GM18507 (cell line): ENCODE measurements at regions not wholly inside any gene's neighbourhood (a gene's known extent, or its start where the extent isn't known, plus 50 kb on each side); places are given as distances from the start of the nearest gene placed in this dataset.
"Not testable (repeated sequence)": the region's sequence is repeated elsewhere in the genome, so short reads cannot be mapped to it uniquely, and the experiment has no call there.

Source experiments
- DNase-seq: peaks from one replicate; pipeline ENCODE4 v3.0.0; 2011; ENCODE audit warnings: low read depth; ENCODE audit not compliant: insufficient read length; ENCODE audit errors: extremely low spot score
- FAIRE-seq: peaks from 2 replicates; lab custom pipeline; 2011; peaks lifted over from hg19 to GRCh38; lab: Jason Lieb, UNC

GRCh38 chr6:166848979-166849748 is 107.2 kb downstream of the RNASET2 start:
- FAIRE-seq (no peak), DNase-seq (no peak)

- not testable (repeated sequence) for DNase-seq, FAIRE-seq
These were observed 109.8 kb downstream of the RNASET2 start for GRCh38 chr6:166846446-166847142.

GRCh38 chr6:166842607-166843006 is 113.7 kb downstream of the RNASET2 start:
- FAIRE-seq (no peak), DNase-seq (no peak)

GRCh38 chr6:166841216-166841615 is 115.1 kb downstream of the RNASET2 start:
- FAIRE-seq (no peak), DNase-seq (no peak)

- FAIRE-seq (no peak), DNase-seq (no peak)
These were observed 116.8 kb downstream of the RNASET2 start for GRCh38 chr6:166839569-166839968.

GRCh38 chr6:166838987-166839386 is 117.4 kb downstream of the RNASET2 start:
- no peak for DNase-seq

GRCh38 chr6:166836785-166837718 is 119.3 kb downstream of the RNASET2 start:
- no peak for FAIRE-seq

More at GRCh38 chr6:166838987-166839386, 117.4 kb downstream of the RNASET2 start:
- FAIRE-seq: no peak

DNA sequence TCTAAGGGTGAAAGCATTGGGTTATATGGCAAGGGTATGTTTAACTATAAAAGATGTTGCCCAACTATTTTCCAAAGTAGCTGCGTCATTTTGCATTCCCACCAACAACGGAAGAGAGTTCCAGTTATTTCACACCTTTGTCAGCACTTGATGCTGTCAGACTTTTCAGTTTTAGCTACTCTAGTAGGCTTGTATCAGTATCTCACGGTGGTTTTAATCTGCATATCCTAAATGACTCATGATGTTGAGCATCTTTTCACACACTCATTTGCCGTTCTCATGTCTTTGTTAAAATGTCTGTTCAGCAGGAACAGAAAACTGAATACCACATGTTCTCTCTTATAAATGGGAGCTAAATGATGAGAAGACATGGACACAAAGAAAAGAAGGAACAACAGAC is 122.3 kb downstream of the RNASET2 start:
- FAIRE-seq (peak; percentile 66), DNase-seq (no peak)

More at GRCh38 chr6:166836785-166837718, 119.3 kb downstream of the RNASET2 start:
- no peak for DNase-seq

- no peak for FAIRE-seq
- no peak for DNase-seq
These were observed 125.4 kb downstream of the RNASET2 start for GRCh38 chr6:166830891-166831363.

GRCh38 chr6:166830185-166830890 is 126.0 kb downstream of the RNASET2 start:
- DNase-seq: peak; percentile 51
- peak; percentile 98 for FAIRE-seq

- no peak for DNase-seq
- FAIRE-seq: no peak
These were observed 130.1 kb downstream of the RNASET2 start for GRCh38 chr6:166826264-166826663.

DNA sequence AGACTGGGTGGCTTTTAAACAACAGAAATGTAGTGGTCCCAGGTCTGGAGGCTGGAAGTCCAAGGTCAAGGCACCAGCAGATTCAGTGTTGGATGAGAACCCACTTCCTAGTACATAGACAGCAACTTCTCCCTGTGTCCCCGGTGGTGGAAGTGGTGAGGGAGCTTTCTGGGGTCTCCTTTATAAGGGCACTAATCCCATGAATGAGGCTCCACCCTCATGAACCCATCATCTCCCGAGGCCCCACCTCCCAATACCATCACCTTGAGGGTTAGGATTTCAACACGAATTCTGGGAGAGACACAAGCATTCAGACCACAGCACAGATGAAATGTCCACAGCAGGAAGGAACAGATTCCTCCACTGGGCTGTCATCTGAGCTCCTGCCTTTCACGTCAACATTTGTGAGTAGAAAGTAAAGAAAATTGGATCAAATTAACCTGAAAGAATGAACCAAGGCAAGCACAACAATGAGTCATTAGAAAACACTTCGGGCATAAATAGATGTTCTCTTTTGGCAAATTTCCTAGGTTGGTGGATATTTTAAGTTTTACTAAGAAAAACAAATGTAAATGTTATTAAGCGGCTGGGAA is 130.7 kb downstream of the RNASET2 start:
- DNase-seq (no peak), FAIRE-seq (no peak)

DNA sequence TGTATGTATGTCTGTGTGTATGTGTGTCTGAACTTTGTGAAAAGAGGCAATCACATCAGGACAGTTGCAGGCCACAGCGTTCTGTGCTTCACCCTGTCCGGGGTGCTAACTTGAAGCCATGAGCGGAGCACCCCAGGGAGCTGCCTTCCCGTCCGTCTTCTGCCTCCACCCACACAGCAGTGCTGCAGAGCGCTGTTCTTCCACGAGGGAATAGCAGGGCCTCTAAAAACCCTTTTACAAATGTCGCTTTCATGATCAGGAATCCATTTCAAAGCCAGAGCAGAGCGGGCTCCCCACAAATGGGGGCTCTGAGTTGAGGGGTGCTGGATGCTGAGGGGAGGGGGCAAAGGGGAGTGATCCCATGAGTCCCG is 131.5 kb downstream of the RNASET2 start:
- no peak for FAIRE-seq
- no peak for DNase-seq

DNA sequence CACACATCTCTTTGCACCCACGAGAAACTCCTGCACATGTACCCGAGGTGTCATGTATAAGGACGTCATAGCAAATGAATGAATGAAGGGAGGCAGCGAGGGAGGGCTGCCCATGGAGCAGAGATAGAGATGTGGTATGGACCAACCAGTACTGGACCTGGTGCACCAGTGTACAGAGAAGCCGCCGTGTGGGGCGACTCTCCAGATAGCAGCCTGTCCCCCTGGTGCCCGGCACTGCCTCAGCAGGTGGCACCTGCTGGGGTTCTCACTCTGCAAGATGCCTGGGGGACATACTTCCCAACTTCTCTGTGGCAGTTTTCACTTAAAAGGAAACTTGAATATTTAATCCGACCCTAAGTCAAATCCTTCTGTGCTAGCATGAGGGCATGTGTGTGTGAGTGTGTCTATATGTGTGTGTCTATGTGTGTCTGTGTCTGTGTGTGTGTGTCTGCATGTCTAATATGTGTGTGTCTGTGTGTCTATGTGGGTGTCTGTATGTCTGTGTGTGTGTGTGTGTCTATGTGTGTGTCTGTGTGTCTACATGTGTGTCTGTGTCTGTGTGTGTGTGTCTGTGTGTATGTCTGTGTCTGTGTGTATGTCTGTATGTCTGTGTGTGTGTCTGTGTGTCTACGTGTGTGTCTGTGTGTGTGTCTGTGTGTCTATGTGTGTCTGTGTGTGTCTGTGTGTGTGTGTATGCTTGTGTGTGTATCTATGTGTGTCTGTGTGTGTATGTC is 132.0 kb downstream of the RNASET2 start:
- FAIRE-seq: peak; percentile 15

DNA sequence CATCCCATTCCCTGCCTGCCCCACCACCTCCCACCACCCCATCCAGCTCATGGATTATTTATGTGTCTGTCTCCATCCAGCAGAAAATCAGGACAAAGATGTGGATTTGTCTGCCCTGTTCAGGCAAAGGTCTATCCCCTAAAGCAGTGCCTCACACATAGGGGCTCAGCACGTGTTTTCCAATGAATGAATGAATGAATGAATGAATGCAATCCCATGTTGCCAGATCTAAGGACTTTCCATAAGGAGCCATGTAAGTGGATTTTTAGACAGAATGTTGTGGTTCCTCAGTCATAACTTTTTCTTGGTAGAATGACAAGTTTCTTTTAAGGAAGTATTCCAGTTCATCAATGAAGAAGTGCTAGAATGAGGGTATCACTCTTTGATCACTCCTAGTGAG is 133.7 kb downstream of the RNASET2 start:
- FAIRE-seq (no peak), DNase-seq (no peak)

More for the DNA sequence above, 132.0 kb downstream of the RNASET2 start:
- DNase-seq: no peak

DNA sequence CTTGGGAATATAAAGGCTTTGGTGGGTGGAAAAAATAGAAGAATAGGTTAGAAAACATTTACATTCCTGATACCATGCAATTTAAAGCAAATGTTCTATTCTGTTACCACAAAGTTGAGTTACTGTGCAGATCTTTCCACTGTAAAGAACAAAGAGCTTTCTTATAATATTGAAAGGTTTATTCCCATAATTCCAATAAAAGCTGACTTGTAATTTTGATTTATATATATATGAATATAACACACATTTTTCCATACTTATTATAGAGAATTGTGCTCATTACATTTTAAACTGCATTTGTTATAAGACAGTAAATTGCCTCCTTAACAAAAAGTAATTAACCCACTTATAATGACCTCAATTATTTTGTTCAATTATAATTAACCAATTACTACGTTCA is 135.9 kb downstream of the RNASET2 start:
- FAIRE-seq (no peak), DNase-seq (no peak)

DNA sequence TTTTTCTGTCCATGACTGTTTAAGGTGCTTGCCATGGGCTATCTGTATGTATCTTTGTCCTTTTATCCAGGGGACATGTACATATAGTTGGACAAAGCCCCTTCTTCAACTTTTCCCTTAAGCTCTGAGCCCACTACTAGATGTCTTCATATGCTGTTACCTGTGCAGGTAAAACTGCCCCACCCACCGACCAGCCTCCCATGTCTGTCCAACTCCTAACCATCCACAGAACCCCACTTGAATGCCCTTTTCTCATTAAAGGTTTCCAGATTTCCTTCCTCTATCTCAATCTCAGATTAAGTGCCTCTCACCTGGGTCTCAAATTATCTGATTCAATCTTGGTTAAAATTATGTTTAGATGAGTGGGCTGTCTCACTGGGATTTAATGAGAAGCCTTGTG is 136.3 kb downstream of the RNASET2 start:
- FAIRE-seq (no peak), DNase-seq (no peak)

GRCh38 chr6:166815629-166816028 is 140.7 kb downstream of the RNASET2 start:
- FAIRE-seq (no peak), DNase-seq (no peak)
